RPMI7951 (cell line): ENCODE measurements at regions not wholly inside any gene's neighbourhood (a gene's known extent, or its start where the extent isn't known, plus 50 kb on each side); places are given as distances from the start of the nearest gene placed in this dataset.
"Not testable (repeated sequence)": the region's sequence is repeated elsewhere in the genome, so short reads cannot be mapped to it uniquely, and the experiment has no call there.

Experiments
- DNase-seq: peaks from one replicate; pipeline ENCODE4 v3.0.0-alpha.2; 2012; ENCODE audit warnings: low read depth

DNA sequence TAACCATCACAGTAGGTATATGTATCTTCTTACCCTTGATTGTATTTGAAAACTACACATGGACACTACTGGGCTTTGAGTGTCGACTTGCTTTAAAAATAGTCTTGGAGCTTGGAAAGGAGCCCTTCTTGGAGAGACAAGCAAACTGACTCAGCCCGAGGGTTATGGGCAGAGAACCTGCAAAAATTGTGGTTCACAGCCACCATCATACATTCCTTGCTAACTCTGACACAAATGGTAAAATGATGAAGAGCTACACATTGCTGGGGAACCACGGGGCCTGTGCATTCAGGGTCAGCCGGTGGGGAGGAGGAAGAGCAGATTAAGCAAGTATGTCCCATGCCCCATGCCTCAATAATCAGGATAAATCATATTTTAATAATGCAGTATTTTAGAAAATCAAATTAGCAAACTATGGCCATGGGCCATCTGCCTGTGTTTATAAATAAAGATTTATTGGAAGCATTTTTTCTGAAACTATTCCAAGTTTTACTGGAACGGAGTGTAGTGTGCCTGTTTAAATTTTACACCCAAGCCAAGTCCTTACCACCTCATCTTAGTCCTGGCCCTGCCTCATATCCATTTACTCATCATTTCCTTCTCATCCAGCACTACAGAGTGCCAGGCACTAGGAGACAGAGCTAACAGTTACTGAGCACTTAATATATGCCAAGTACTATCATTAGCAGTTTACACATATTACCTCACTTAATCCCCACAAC is 195.7 kb downstream of the PALM2AKAP2 start:
- peak; percentile 65 for DNase-seq

DNA sequence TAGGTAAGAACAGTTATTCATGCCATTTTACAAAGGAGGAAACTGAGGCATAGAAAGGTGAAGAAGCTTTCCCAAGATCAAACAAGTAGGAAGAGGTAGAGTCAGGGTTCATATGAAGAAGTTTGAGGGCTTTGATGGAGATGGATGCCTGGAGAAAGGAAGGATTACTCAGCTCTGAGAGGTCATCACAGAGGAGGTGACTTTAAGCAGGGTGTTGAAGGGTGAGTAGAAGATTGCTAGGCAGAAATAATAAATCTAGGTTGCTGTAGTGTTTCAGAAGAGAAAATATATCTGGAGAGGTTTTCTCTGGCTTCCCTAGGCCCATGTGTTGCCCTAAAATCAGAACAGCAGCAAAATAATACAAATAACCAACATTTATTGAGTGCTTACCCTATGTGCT is 196.3 kb downstream of the PALM2AKAP2 start:
- no peak for DNase-seq

DNA sequence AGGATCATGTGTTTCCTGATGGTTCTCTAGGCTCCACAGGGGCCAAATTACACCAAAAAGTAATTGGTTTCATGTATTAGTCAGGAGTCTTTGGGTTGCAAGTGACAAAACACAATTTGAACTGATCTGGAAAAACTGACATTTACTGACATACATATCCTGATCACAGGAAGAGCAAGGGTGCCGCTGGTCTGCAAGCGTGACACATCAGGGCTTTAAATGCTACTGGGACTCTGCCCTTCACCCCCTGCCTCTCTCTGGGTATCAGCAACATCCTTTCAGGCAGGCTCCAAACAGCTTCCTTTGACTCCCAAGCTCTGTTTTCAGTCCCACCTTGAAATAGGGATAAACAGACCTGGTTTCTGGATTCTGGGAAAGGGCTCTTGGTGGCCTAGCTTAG is 197.5 kb downstream of the PALM2AKAP2 start:
- DNase-seq, result no peak

DNA sequence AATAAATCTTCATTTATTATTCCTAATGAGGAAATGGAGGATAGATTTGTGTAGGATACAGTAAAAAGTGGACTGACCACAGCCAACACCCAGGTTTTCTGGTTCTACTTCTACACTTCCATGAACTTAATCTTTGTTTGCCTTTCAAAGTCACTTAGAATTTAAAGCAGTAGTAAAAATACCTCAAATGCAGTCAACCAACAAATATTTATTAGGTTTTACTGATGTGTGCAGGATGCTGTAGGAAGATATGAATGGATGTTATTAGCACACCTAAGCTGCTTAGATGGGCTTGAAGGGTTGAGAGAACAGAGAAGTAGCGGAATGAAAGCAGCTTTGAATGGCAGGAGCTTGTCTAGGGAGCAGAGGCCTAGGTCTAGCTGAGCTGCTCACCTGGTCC is 201.1 kb downstream of the PALM2AKAP2 start:
- DNase-seq, result no peak

DNA sequence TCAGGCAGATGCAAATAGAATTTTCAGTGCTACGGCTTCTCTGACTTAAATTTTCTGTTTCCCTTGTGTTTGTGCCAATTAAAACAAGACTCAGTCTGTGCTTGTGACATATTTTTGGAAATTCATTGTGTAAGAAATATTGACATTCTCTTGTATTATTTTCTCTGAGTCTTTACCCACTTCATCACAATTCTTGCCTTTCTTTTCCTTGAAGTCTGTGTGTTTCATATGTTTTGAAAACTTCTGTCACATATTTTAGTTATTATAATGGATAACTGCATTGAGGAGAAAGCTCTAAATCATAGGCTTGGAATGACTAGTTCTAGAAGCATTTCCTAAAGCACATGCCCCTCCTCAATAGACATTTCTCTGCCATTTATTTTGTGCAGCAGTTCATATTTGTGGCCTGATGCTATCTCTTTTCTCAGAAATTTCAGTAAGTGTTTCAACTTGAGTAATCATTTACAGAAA is 206.6 kb downstream of the PALM2AKAP2 start:
- DNase-seq, result peak; percentile 65

DNA sequence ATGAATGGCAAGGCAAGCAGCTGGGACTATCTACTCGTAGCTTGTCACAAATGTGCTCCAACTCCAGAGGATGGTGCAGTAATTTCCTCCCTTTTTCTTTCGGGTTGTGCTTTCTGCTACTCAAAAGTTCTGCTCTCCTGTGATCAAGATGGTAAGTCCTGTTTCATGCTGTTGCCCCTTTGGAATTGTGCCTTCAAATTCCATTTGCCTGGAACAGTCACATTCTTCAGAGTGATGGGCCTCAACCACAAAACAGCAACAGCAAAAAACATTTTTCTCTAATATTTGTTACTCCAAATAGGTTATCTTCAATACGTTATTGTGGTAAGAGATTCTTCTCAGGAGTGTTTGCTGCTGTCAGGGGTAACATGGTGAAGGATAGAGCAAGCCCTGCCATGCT is 209.3 kb downstream of the PALM2AKAP2 start:
- DNase-seq, result no peak

DNA sequence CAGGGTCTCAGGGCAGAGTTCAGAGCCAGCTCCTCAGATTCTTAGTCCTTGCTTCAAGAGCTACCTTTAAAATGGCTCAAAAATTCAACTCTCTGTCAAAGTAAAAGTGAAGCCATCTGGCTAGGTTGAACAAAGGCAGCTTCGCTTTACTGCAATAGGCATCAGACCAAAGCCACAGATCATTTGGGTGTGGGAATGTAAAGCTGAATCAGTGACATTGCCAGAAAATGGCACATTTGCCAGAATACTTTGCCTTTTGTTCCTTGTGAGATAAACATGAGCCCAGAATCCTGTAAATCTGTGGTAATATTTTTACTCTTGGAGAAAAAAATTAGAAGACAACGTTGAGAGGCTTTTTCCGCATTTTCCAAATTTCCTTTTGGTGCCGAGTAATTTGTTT is 210.5 kb downstream of the PALM2AKAP2 start:
- no peak for DNase-seq

DNA sequence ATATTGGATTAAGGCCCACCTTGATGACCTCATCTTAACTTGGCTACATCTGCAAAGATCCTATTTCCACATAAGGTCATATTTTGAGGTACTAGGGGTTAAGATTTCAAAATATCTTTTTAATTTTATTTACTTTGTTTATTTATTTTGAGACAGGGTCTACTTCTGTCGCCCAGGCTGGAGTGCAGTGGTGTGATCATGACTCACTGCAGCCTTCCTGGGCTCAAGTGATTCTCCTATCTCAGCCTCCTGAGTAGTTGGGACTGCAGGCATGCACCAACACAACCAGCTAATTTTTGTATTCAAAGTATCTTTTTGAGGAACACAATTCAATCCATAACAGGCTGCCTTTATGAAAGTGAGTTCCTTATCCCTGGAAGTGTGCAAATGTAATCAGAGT is 212.3 kb downstream of the PALM2AKAP2 start:
- no peak for DNase-seq

DNA sequence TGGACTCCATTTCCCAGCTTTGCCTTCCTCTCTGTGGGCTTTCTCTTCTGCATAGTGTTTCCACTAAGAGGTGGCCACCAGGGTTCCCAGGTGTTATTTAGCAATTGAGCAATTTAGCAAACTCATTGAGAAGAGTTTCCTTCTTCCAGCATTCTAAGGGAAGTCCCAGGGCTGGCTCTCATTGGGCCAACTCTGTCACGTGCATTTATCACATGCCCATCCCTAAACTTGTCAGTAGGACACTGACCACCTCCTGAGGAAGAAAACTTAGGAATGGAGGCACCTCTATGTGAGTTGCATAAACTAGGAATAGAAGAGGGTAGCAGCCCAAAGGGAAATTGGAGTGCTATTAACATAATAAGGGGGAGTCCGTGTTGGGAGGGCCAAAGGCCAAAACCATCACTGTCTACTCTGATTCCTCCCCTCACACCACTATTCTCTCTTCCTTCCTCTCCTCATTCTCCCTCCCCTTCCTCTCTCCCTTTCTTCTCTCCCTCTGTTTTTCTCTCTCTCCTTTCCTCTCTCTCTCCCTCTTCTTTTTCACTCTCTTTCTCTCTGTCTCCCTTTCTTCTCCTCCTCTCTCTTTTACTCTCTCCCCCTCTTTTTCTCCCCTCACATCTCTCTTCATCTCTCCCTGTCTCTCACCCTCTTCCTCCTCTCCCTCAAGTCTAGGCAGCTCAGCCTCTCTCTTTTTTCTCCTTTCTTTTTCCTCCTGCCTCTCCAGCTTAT is 213.4 kb downstream of the PALM2AKAP2 start:
- no peak for DNase-seq

DNA sequence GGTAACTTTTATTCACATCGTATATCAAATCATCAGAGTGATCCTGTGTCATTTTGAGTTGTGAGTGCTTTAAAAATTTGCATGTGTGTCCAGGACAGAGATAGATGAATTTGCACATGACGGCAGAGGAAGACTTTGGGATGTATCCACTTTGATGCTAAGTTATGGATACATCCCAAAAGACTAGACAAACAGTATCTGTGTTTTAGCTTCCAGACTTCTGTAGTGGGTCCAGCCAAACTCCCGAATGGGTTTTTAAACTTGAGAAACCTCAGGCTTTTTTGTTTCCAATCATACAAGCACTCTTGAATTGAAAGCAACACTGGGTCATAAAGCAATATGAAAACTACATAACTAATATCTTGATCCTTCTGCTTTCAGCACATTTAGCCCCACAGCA is 213.8 kb downstream of the C9orf152 start:
- no peak for DNase-seq

DNA sequence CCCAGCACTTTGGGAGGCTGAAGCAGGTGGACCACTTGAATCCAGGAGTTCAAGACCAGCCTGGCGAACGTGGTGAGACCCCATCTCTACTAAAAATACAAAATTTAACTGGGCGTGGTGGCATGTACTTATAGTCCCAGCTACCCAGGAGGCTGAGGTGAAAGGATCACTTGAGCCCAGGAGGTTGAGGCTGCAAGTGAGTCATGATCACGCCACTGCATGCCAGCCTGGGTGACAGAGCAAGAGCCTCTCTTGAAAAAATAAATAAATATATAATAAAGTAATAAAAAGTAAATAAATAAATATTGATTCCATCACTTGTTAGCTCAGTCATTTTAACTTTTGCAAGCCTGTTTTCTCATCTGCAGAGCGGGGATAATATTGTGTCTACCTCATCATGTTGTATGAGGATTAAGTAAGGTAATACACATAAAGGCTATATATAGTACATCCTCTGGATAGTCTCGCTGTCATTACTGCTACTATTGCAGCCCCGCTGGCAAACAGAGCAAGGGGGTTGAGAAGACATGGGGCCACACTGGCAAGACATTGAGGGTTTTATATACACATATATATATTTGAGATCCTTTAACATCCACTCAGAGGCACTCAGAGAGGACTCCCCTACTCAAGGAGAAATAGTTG is 210.9 kb downstream of the C9orf152 start:
- no peak for DNase-seq

DNA sequence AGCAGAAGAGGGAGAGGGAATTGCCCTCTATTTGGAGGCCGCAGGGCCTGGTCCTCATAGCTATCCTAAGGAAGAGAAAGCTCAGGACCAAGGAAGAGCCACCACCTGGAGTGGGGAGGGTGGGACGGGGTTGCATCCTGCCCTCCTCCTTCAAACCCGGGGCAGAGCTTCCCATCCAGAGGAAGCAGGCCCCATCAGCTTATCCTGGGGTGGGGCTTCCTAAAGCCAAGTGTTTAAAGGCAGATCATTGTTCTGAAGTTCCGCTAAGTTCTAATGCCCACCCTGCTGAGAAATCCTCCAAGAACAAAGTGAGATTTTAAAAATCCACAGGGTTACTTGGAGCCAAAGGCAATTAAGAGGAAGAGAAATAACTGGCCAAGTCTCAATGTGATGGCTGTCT is 210.3 kb downstream of the C9orf152 start:
- no peak for DNase-seq

DNA sequence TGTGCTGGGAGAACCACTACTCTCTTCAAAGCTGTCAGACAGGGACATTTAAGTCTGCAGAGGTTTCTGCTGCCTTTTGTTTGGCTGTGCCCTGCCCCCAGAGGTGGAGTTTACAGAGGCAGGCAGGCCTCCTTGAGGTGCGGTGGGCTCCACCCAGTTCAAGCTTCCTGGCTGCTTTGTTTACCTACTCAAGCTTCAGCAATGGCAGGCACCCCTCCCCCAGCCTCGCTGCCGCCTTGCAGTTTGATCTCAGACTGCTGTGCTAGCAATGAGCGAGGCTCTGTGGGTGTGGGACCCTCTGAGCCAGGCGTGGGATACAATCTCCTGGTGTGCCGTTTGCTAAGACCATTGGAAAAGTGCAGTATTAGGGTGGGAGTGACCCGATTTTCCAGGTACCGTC is 202.4 kb downstream of the C9orf152 start:
- DNase-seq, result not testable (repeated sequence)

DNA sequence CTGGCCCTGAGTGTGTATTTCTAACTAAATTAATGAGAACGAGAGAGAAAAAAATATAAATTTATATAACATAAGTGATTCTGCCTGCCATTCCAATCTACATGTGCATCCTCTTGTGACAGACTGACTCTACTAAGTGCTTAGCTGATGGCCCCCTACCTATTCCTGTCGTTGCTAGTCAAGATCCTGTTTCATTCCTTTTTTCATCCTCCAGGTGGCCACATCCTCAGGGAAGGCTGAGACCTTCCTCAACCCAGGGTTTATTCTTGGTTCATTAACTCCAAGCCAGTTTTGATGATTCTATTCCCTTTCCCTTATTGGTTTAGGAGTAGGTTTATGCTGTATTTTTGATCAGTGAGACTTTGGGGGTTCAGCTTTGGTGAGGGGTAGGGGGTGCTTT is 201.3 kb downstream of the C9orf152 start:
- no peak for DNase-seq

DNA sequence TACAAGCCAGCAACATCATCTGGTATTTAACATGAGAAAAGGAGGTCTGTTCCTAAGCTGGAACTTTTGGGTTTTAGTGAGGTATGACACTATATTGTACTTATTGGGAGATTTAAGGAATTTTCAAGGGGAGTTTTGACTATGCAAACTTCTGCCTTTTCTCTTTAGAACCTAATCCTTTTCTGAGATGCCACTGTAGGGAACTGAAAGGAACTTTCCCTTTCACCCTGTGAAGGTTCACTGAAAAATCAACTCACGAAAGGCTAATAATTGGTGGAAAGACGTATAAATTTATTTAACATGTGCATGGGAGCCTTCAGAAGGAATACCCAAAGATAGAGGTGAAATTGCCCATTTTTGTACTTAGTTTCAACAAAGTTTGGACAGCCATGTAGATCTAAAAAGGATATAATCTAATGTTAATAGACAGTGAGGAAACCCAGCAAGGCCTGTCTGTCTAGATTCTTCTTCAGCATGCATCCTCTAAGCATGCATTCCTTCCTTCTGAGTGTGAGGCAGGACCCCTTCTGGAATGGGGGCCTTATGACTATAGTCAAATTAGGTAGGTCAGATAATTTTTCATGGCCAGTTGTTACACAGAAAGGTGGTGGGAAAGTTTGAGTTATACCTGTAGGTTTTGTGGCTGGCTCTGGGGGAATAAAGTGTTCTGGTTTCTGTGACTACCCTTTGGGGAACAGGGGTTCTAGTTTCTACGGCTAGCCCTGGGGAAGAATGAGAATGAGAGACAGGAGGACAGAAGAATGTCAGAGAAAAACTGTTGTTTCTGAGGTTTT is 200.3 kb downstream of the C9orf152 start:
- no peak for DNase-seq

DNA sequence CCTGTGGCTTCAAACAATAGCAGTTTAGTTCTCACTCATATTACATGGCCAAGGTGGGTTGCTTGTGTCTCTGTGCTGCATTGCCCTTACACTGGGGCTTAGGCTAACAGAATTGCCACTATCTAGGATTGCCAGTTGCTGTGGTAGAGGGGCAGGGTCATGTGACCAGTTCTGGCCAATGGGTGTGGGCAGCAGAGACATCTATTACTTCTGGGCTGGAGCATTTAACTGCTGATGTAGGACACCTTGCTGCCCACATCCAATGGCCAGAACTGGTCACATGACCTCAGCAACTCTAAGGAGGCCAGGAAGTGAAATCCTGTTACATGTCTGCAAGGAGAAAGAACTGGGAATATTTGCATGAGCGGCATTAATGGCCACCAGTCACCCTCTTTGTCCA is 199.3 kb downstream of the C9orf152 start:
- no peak for DNase-seq

DNA sequence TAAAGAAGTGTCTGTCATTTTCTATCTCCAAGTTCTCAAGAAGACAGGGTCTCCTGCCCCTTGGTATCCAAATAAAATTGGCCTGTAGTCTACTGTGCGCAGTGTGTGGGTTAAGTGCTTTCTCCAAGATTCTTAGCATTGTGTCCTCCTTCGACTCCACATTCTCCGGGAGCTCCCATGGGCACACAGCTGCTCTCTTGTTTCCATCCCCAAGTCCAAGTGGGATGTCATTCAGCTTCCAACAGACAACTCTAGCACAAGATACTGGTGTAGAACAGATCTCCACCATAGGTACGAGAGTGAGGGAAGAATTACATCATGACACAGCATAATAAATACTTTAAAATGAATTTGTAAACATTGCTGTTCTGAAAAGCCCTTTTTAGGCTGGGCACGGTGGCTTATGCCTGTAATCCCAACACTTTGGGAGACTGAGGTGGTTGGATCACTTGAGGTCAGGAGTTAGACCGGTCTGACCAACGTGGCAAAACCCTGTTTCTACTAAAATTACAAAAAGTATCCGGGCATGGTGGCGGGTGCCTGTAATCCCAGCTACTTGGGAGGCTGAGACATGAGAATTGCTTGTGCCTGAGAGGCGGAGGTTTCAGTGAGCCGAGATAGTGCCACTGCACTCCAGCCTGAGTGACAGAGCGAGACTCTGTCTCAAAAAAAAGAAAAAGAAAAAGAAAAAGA is 196.2 kb downstream of the C9orf152 start:
- DNase-seq, result no peak

DNA sequence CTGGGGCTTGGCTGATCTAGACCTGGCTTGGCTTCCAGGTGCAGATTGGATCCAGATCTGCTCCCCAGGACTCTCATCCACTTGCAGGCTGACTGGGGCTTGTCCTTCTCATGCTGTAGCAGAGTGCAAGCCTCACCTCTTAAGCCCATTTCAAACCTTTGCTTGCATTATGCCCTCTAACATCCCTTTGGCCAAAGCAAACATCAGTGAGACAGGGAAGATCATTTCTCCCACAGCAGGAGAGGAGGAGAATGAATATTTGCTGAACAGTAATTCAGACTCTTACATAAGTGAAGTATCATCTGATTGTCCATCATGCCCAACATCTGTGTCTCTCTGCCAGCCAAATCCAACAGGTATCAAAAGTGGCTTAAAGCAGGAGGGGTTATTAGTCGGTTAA is 194.9 kb downstream of the C9orf152 start:
- DNase-seq, result no peak

DNA sequence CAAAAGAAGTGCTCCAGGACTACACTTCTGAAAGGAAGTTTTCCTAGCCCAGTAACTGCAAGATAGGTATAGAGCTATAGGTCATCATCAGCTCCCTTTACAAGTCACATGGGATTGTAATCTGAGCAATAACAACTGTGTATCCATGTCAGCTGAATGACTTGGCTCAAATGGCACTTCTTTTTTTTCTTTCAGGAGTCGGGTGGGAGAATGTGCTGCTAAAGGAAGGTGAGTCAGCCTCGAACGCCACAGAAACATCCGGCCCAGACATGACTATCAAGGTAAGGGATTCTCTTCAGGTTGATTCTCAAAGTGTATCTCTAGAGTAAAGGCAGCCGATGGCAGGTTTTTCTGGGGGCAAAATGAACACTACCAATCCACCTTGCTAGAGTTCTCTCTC is 192.2 kb downstream of the C9orf152 start:
- peak; percentile 80 for DNase-seq

DNA sequence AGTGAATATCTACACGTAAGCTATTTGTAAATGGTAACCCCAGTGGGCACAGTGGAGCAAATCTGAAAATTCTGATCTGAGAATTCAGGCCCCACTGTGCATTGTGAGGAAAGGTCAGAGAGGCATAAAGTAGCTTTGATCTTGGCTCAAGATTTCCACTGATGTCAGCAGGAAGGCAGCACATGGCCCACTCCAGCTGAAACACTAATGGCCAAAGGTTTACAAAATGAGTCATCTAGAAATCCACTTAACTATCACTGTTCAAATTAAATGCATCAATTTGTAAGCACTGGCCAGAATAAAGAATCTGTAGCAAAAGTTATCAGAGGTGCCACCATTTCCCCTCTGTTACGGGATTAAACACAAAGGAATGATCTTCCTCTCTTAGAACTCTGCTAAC is 191.6 kb downstream of the C9orf152 start:
- peak; percentile 82 for DNase-seq

DNA sequence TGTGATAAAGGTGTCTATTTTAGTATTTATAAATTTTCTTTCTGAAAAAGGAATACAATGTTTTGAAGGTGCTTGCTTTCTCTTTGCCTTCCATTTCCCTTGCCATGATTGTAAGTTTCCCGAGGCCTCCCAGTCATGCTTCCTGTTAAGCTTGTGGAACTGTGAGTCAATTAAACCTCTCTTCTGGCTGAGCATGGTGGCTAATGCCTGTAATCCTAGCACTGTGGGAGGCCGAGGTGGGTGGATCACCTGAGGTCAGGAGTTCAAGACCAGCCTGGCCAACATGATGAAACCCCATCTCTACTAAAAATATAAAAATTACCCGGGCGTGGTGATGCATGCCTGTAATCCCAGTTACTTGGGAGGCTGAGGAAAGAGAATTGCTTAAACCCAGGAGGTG is 187.7 kb downstream of the C9orf152 start:
- DNase-seq, result peak; percentile 68

DNA sequence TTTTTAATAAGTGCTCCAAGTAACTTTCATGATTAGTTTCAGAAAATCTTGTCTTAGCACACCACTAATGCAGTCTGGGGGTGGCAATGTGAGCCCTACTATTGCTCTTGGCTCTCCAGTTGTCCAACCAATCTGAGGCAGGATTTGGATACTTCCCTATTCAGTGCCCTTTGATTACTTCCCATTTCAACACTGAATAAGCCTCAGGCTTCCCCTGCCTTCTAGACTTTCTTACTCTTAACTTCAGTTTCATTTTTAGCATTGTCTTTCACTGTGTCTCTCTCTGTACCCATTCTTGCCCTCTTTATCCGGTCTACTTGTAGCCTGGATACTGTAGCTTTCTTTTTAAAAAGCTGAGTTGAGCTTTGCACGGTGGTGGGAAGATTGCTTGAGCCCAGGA is 186.1 kb downstream of the C9orf152 start:
- DNase-seq, result no peak
